H1 (cell line): ENCODE measurements at regions not wholly inside any gene's neighbourhood (a gene's known extent, or its start where the extent isn't known, plus 50 kb on each side); places are given as distances from the start of the nearest gene placed in this dataset.

Source experiments
- CREB1 ChIP-seq: IDR thresholded peaks from 2 replicates; pipeline ENCODE4 v1.6.1; 2012; ENCODE audit warnings: inconsistent platforms
- CTBP2 ChIP-seq: IDR thresholded peaks from 2 replicates; pipeline ENCODE4 v1.7.0; 2011; ENCODE audit warnings: borderline replicate concordance, mild to moderate bottlenecking, moderate library complexity, mixed read lengths, low read length; ENCODE audit not compliant: insufficient read depth, insufficient read length
- FOSL1 ChIP-seq: IDR thresholded peaks from 2 replicates; pipeline ENCODE4 v1.6.1; 2011; ENCODE audit warnings: mild to moderate bottlenecking, low read depth, low read length, moderate library complexity; ENCODE audit not compliant: insufficient read depth
- GABPA ChIP-seq: IDR thresholded peaks from 2 replicates; pipeline ENCODE4 v1.6.1; 2011; ENCODE audit warnings: mild to moderate bottlenecking, low read length, moderate library complexity, borderline replicate concordance; ENCODE audit not compliant: insufficient read depth
- HDAC2 ChIP-seq, 2 experiments: fragments of 300-600 bp in 1 of 2; sonication (generic) in 1 of 2; IDR thresholded peaks; 2 replicates each; pipeline ENCODE4 v1.6.1; 2011 to 2012; ENCODE audit warnings: low read depth in 2 of 2, low read length in 2 of 2, mild to moderate bottlenecking in 2 of 2, moderate library complexity in 2 of 2, borderline replicate concordance in 1 of 2, inconsistent platforms in 1 of 2
- HDAC6 ChIP-seq: IDR thresholded peaks from one replicate; pipeline ENCODE4 v1.7.1; 2012; ENCODE audit warnings: low read depth, mild to moderate bottlenecking, inconsistent platforms, low read length, moderate library complexity
- JUND ChIP-seq: IDR thresholded peaks from 2 replicates; pipeline ENCODE4 v1.6.1; 2011; ENCODE audit warnings: mild to moderate bottlenecking, improper control_type of control experiment, low read length
- KDM4A ChIP-seq: IDR thresholded peaks from one replicate; pipeline ENCODE4 v1.7.1; 2012; ENCODE audit warnings: low read depth, mild to moderate bottlenecking, moderate library complexity, low read length, inconsistent platforms; ENCODE audit not compliant: severe bottlenecking
- MAFK ChIP-seq: IDR thresholded peaks from 2 replicates; pipeline ENCODE4 v1.6.1; 2012; ENCODE audit warnings: low read depth, mild to moderate bottlenecking, improper control_type of control experiment, low read length
- NRF1 ChIP-seq: IDR thresholded peaks from 2 replicates; pipeline ENCODE4 v1.6.1; 2011; ENCODE audit warnings: mild to moderate bottlenecking, low read depth, low read length, improper control_type of control experiment
- POLR2A ChIP-seq, 2 experiments: IDR thresholded peaks; 1 replicate in 1 of 2; 2 replicates in 1 of 2; pipeline ENCODE4 v1.6.1; 2011; ENCODE audit warnings: low read depth in 2 of 2, low read length in 2 of 2, mild to moderate bottlenecking in 2 of 2; ENCODE audit errors: control extremely low read depth in 1 of 2
- POU5F1 ChIP-seq: IDR thresholded peaks from 2 replicates; pipeline ENCODE4 v1.6.1; 2011; ENCODE audit warnings: low read depth, mild to moderate bottlenecking, low read length, moderate library complexity
- RXRA ChIP-seq: IDR thresholded peaks from 2 replicates; pipeline ENCODE4 v1.6.1; 2011; ENCODE audit warnings: low read depth, mild to moderate bottlenecking, low read length, moderate library complexity; ENCODE audit not compliant: insufficient read depth
- SIRT6 ChIP-seq: IDR thresholded peaks from one replicate; pipeline ENCODE4 v1.7.1; 2012; ENCODE audit warnings: low read length, inconsistent platforms
- SIX5 ChIP-seq: IDR thresholded peaks from 2 replicates; pipeline ENCODE4 v1.6.1; 2011; ENCODE audit warnings: mild to moderate bottlenecking, low read depth, low read length
- SP1 ChIP-seq: IDR thresholded peaks from 2 replicates; pipeline ENCODE4 v1.6.1; 2011; ENCODE audit warnings: low read depth, low read length
- SP2 ChIP-seq: IDR thresholded peaks from 2 replicates; pipeline ENCODE4 v1.6.1; 2012; ENCODE audit warnings: mild to moderate bottlenecking, low read length, inconsistent platforms
- TAF7 ChIP-seq: optimal IDR thresholded peaks from 2 replicates; pipeline ENCODE3; 2011; ENCODE audit warnings: low read depth, mild to moderate bottlenecking, inconsistent platforms, low read length, moderate library complexity, borderline replicate concordance
- TCF12 ChIP-seq: IDR thresholded peaks from 2 replicates; pipeline ENCODE4 v1.6.1; 2011; ENCODE audit warnings: low read depth, mild to moderate bottlenecking, low read length
- YY1 ChIP-seq: IDR thresholded peaks from 2 replicates; pipeline ENCODE4 v1.6.1; 2011; ENCODE audit warnings: low read depth, mild to moderate bottlenecking, low read length
- TF ChIP-seq, protein P1 (sequence below), 3 experiments: IDR thresholded peaks; 1 replicate in 2 of 3; 2 replicates in 1 of 3; pipeline versions ENCODE4 v1.5.1 to v1.6.1; 2011; ENCODE audit warnings: low read length in 3 of 3, mild to moderate bottlenecking in 3 of 3, inconsistent platforms in 2 of 3, low read depth in 1 of 3, moderate library complexity in 1 of 3; ENCODE audit not compliant: insufficient read depth in 1 of 3; ENCODE audit errors: control extremely low read depth in 1 of 3
- TF ChIP-seq, protein P2 (sequence below): IDR thresholded peaks from 2 replicates; pipeline ENCODE4 v1.6.1; 2012; ENCODE audit warnings: inconsistent platforms

DNA sequence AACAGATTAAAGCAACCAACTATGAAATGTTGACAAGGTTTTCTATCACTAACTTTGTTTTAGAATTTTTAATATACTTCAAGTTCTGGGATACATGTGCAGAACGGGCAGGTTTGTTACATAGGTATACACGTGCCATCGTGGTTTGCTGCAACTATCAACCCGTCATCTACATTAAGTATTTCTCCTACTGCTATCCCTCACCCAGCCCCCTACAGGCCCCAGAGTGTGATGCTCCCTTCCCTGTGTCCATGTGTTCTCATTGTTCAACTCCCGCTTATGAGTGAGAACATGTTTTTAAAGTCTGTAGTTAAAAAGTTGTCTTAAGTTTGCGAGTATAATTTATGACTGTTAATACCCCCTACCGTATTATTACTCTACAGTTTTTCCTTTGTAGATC, 844.3 kb upstream of the MANEA start (continued):
- TF ChIP-seq, protein P1, sequence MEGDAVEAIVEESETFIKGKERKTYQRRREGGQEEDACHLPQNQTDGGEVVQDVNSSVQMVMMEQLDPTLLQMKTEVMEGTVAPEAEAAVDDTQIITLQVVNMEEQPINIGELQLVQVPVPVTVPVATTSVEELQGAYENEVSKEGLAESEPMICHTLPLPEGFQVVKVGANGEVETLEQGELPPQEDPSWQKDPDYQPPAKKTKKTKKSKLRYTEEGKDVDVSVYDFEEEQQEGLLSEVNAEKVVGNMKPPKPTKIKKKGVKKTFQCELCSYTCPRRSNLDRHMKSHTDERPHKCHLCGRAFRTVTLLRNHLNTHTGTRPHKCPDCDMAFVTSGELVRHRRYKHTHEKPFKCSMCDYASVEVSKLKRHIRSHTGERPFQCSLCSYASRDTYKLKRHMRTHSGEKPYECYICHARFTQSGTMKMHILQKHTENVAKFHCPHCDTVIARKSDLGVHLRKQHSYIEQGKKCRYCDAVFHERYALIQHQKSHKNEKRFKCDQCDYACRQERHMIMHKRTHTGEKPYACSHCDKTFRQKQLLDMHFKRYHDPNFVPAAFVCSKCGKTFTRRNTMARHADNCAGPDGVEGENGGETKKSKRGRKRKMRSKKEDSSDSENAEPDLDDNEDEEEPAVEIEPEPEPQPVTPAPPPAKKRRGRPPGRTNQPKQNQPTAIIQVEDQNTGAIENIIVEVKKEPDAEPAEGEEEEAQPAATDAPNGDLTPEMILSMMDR (IDR thresholded peaks at IDR 0.05; ENCODE audit: control extremely low read depth in 1 of 3, insufficient read depth in 1 of 3, low read depth in 1 of 3, low read length in 3 of 3), result peak in 2 of 3 experiments; percentile 32 to 38; a peak in 3 of 4 replicates
- no peak for TF ChIP-seq HDAC6
- TF ChIP-seq, protein P2, sequence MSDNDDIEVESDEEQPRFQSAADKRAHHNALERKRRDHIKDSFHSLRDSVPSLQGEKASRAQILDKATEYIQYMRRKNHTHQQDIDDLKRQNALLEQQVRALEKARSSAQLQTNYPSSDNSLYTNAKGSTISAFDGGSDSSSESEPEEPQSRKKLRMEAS, result 0 out of 2 replicates have a peak, but pooled peaks have one; percentile 13
- no peak for TF ChIP-seq FOSL1
- TF ChIP-seq SP2, result no peak
- TF ChIP-seq YY1, result no peak
- no peak for TF ChIP-seq CREB1
- TF ChIP-seq TCF12, result no peak
- TF ChIP-seq SIX5, result no peak
- no peak for TF ChIP-seq KDM4A
- no peak for TF ChIP-seq CTBP2
- no peak for TF ChIP-seq HDAC2 (IDR thresholded peaks at IDR 0.05; ENCODE audit: borderline replicate concordance in 1 of 2, low read depth in 2 of 2, low read length in 2 of 2)
- TF ChIP-seq POU5F1, result no peak
- TF ChIP-seq JUND, result no peak
- no peak for TF ChIP-seq TAF7
- TF ChIP-seq RXRA, result no peak
- no peak for TF ChIP-seq GABPA
- no peak for TF ChIP-seq NRF1
- TF ChIP-seq POLR2A (IDR thresholded peaks at IDR 0.05; ENCODE audit: control extremely low read depth in 1 of 2, low read depth in 2 of 2, low read length in 2 of 2), result no peak
- TF ChIP-seq MAFK, result no peak
- no peak for TF ChIP-seq SP1
- TF ChIP-seq SIRT6, result no peak
